ENCODE measurements at regions not wholly inside any gene's neighbourhood (a gene's known extent, or its start where the extent isn't known, plus 50 kb on each side); places are given as distances from the start of the nearest gene placed in this dataset.

DNA sequence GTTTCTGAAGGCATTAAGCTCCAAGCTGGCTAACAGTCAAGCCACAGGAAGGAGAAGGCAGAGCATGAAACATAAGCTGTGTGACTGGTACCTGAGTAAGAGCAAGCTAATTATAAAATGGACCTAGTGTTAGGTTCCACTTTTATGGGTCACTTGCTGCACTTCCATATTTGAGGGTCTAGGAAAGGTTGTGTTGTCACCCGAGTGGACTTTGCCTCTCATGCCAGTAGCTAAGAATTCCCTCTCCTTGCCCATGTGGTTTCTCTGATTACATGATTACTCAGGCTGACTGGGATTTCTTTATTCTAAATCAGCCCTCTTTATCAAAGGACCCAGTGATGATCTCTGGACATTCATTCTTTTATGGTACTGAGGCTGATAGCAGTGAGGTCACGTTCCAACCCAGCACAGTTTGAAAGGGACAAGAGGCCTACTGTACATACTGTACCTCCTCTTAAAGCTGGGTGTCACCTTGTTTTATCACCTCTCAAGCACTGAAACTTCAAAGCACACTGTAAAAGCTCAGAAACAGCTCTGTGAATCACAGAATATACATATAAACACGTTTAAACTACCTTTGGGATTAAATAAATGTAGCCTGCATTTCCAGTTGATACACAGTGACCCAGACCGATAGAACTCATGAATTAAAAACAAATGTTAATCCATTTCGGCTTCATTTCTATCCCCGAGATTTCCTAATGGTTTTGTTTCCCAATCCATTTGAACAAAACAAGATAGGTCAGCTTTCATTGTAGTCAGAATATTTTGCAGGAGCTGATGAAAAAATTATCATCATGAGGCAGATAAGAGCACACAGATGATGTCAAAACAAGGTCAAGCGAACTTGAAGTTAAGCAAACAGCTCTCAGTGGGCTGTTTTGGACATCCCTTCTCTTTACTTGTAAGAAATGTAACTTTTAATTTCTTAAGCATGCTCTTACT, 96.5 kb downstream of the ALDH8A1 start:
- no peak for TF ChIP-seq NFIC (IDR thresholded peaks at IDR 0.05)
- TF ChIP-seq, protein P1, sequence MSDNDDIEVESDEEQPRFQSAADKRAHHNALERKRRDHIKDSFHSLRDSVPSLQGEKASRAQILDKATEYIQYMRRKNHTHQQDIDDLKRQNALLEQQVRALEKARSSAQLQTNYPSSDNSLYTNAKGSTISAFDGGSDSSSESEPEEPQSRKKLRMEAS (CRISPR knock-in tag; IDR thresholded peaks at IDR 0.05) = no peak
- no peak for TF ChIP-seq ZNF324 (CRISPR knock-in tag; IDR thresholded peaks at IDR 0.05)
- no peak for TF ChIP-seq CBFB (CRISPR knock-in tag; IDR thresholded peaks at IDR 0.05)
- TF ChIP-seq, protein P2, sequence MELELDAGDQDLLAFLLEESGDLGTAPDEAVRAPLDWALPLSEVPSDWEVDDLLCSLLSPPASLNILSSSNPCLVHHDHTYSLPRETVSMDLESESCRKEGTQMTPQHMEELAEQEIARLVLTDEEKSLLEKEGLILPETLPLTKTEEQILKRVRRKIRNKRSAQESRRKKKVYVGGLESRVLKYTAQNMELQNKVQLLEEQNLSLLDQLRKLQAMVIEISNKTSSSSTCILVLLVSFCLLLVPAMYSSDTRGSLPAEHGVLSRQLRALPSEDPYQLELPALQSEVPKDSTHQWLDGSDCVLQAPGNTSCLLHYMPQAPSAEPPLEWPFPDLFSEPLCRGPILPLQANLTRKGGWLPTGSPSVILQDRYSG (tag; conservative IDR thresholded peaks at IDR 0.05; ENCODE audit: low read depth) = no peak
- no peak for TF ChIP-seq RFX5 (IDR thresholded peaks at IDR 0.05; ENCODE audit: low read depth, low read length)
- TF ChIP-seq ZC3H8 (IDR thresholded peaks at IDR 0.05) = no peak
- no peak for TF ChIP-seq TEAD4 (IDR thresholded peaks at IDR 0.05; ENCODE audit: low read length)
- TF ChIP-seq TEAD4 (CRISPR knock-in tag; IDR thresholded peaks at IDR 0.05; ENCODE audit: borderline replicate concordance) = no peak
- TF ChIP-seq, protein P3, sequence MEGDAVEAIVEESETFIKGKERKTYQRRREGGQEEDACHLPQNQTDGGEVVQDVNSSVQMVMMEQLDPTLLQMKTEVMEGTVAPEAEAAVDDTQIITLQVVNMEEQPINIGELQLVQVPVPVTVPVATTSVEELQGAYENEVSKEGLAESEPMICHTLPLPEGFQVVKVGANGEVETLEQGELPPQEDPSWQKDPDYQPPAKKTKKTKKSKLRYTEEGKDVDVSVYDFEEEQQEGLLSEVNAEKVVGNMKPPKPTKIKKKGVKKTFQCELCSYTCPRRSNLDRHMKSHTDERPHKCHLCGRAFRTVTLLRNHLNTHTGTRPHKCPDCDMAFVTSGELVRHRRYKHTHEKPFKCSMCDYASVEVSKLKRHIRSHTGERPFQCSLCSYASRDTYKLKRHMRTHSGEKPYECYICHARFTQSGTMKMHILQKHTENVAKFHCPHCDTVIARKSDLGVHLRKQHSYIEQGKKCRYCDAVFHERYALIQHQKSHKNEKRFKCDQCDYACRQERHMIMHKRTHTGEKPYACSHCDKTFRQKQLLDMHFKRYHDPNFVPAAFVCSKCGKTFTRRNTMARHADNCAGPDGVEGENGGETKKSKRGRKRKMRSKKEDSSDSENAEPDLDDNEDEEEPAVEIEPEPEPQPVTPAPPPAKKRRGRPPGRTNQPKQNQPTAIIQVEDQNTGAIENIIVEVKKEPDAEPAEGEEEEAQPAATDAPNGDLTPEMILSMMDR (IDR thresholded peaks at IDR 0.05 in 2 of 3, conservative IDR thresholded peaks at IDR 0.05 in 1 of 3; ENCODE audit: insufficient read depth in 2 of 3, low read depth in 1 of 3, low read length in 3 of 3) = no peak
- no peak for TF ChIP-seq RBM22 (IDR thresholded peaks at IDR 0.05; ENCODE audit: low read depth, low read length, poor library complexity, severe bottlenecking)
